ENCODE measurements at regions not wholly inside any gene's neighbourhood (a gene's known extent, or its start where the extent isn't known, plus 50 kb on each side); places are given as distances from the start of the nearest gene placed in this dataset.

DNA sequence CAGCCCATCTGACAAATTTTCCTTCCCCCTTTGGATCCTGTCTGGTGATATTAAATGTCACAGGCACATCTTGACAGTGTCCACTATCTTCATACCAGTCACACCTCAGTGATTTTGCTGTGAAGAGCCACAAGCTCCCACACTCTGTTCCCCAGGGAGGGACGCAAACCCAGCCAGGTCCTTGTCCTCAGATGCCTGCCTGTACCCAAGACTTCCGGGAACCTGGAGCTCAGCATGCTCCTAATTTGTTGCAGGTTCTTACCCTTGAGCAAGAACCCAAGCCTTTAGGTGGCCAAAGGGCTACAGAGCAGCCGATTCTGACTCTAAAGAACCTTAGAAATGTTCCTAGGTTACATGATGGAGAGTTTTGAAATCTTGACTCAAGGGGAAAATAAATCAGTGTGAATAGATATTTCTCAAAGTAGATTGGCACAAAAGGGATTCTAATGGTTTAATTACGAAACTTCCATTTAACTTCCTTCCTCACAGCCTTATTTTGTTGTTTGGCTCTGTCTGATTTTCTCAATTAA, 66.2 kb upstream of the MTHFD1L start:
- Histone ChIP-seq H3K27ac (ENCODE audit: low read length) (no peak overlapping the region), H3K4me3 (ENCODE audit: low read depth in 1 of 2, low read length in 2 of 2) (no peak overlapping the region), H4K20me1 (ENCODE audit: insufficient read depth, low read length) (no peaks in the 10 kb centered on the region), H3K4me1 (ENCODE audit: insufficient read depth, low read length) (no peaks in the 10 kb centered on the region), H3K4me2 (ENCODE audit: insufficient read depth, low read length) (no peak overlapping the region), H3K27me3 (ENCODE audit: insufficient read depth, low read length, poor library complexity) (no peaks in the 10 kb centered on the region), H3K79me2 (ENCODE audit: insufficient read depth, low read length) (no peaks in the 10 kb centered on the region), H3K9ac (ENCODE audit: low read depth, low read length) (no peak overlapping the region), H3K9me3 (ENCODE audit: insufficient read depth, low read length, severe bottlenecking) (no peaks in the 10 kb centered on the region), H3K36me3 (ENCODE audit: insufficient read depth, low read length) (no peaks in the 10 kb centered on the region), H2AFZ (ENCODE audit: low read depth, low read length) (no peak overlapping the region)
- no peak for ATAC-seq (ENCODE audit: insufficient read depth, low read depth)
- TF ChIP-seq CTCF (IDR thresholded peaks at IDR 0.05; ENCODE audit: borderline replicate concordance, extremely low read depth, low read length, poor library complexity, severe bottlenecking) (no peak), EZH2 (IDR thresholded peaks at IDR 0.05; ENCODE audit: borderline replicate concordance, low read depth, low read length, severe bottlenecking) (no peak)
- DNase-seq: no peak

DNA sequence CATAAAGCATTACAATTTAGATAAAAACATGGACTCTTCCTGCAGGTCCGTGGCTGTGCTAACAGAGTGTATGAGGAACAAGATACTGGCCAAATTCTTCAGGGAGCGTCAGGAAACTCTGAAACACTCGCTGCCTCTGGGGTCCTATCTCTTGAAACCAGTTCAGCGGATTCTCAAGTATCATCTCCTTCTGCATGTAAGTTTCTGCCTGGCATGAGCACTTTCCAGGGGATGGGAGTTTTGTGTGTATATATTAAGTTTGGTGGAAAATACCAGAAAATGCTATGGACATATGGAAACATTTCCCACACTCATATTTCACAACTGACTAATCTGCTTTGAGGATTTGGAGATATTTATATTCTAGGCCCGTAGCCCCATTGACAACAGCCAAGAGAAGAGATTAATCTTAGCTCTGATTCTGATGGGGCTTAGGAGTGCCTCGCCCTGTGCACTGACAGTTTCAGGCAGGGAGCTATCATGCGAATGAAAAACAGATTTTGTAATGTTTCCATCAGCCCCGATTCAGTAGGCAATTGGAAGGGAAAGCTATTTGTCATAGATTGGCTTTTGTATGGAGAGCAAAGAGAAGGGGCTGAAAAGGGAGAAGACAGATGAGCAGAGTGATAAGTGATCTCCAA, 64.7 kb upstream of the MTHFD1L start:
- ATAC-seq (ENCODE audit: insufficient read depth, low read depth) (no peak), DNase-seq (no peak)
- H3K9ac ChIP-seq (ENCODE audit: low read depth, low read length): no peak overlapping the region
- H3K27ac ChIP-seq (ENCODE audit: low read length): no peak overlapping the region
- H3K9me3 ChIP-seq (ENCODE audit: insufficient read depth, low read length, severe bottlenecking): no peaks in the 10 kb centered on the region
- no peaks in the 10 kb centered on the region for H3K27me3 ChIP-seq (ENCODE audit: insufficient read depth, low read length, poor library complexity)
- H3K79me2 ChIP-seq (ENCODE audit: insufficient read depth, low read length): no peaks in the 10 kb centered on the region
- TF ChIP-seq EZH2 (IDR thresholded peaks at IDR 0.05; ENCODE audit: borderline replicate concordance, low read depth, low read length, severe bottlenecking): no peak
- TF ChIP-seq CTCF (IDR thresholded peaks at IDR 0.05; ENCODE audit: borderline replicate concordance, extremely low read depth, low read length, poor library complexity, severe bottlenecking): no peak
- no peak overlapping the region for H3K4me3 ChIP-seq (ENCODE audit: low read depth in 1 of 2, low read length in 2 of 2)
- H3K36me3 ChIP-seq (ENCODE audit: insufficient read depth, low read length): no peaks in the 10 kb centered on the region
- H3K4me2 ChIP-seq (ENCODE audit: insufficient read depth, low read length): no peak overlapping the region
- no peaks in the 10 kb centered on the region for H3K4me1 ChIP-seq (ENCODE audit: insufficient read depth, low read length)
- no peak overlapping the region for H2AFZ ChIP-seq (ENCODE audit: low read depth, low read length)
- no peaks in the 10 kb centered on the region for H4K20me1 ChIP-seq (ENCODE audit: insufficient read depth, low read length)

GRCh38 chr6:150806790-150807189, 58.7 kb upstream of the MTHFD1L start:
- no peak for ATAC-seq (ENCODE audit: insufficient read depth, low read depth)

More at GRCh38 chr6:150806790-150807189, 58.7 kb upstream of the MTHFD1L start:
- Histone ChIP-seq H3K79me2 (ENCODE audit: insufficient read depth, low read length) (no peaks in the 10 kb centered on the region), H3K36me3 (ENCODE audit: insufficient read depth, low read length) (no peaks in the 10 kb centered on the region), H3K4me1 (ENCODE audit: insufficient read depth, low read length) (no peaks in the 10 kb centered on the region), H3K4me2 (ENCODE audit: insufficient read depth, low read length) (no peak overlapping the region), H3K27ac (ENCODE audit: low read length) (no peak overlapping the region), H4K20me1 (ENCODE audit: insufficient read depth, low read length) (0 out of 2 replicates have a peak, but pooled peaks cover 6% of the 10 kb centered on the region), H2AFZ (ENCODE audit: low read depth, low read length) (no peak overlapping the region), H3K9me3 (ENCODE audit: insufficient read depth, low read length, severe bottlenecking) (no peaks in the 10 kb centered on the region), H3K4me3 (ENCODE audit: low read depth in 1 of 2, low read length in 2 of 2) (no peak overlapping the region), H3K9ac (ENCODE audit: low read depth, low read length) (no peak overlapping the region), H3K27me3 (ENCODE audit: insufficient read depth, low read length, poor library complexity) (peaks cover 1% of the 10 kb centered on the region)
- TF ChIP-seq EZH2 (IDR thresholded peaks at IDR 0.05; ENCODE audit: borderline replicate concordance, low read depth, low read length, severe bottlenecking) (no peak), CTCF (IDR thresholded peaks at IDR 0.05; ENCODE audit: borderline replicate concordance, extremely low read depth, low read length, poor library complexity, severe bottlenecking) (no peak)
- DNase-seq: no peak

All from DND-41 (cell line).